B cell (primary cell): ENCODE measurements at regions not wholly inside any gene's neighbourhood (a gene's known extent, or its start where the extent isn't known, plus 50 kb on each side); places are given as distances from the start of the nearest gene placed in this dataset.

ENCODE experiments used
- EZH2 ChIP-seq: IDR thresholded peaks from 2 replicates; pipeline ENCODE4 v1.6.1; 2012; ENCODE audit warnings: borderline replicate concordance, low read depth, mild to moderate bottlenecking, moderate library complexity, low read length; ENCODE audit not compliant: insufficient read depth, poor library complexity, severe bottlenecking
- TF ChIP-seq, protein P1 (sequence below): fragments of 200-600 bp; IDR thresholded peaks from one replicate; pipeline ENCODE4 v1.8.0; 2022; ENCODE audit warnings: antibody characterized with exemption, mild to moderate bottlenecking

DNA sequence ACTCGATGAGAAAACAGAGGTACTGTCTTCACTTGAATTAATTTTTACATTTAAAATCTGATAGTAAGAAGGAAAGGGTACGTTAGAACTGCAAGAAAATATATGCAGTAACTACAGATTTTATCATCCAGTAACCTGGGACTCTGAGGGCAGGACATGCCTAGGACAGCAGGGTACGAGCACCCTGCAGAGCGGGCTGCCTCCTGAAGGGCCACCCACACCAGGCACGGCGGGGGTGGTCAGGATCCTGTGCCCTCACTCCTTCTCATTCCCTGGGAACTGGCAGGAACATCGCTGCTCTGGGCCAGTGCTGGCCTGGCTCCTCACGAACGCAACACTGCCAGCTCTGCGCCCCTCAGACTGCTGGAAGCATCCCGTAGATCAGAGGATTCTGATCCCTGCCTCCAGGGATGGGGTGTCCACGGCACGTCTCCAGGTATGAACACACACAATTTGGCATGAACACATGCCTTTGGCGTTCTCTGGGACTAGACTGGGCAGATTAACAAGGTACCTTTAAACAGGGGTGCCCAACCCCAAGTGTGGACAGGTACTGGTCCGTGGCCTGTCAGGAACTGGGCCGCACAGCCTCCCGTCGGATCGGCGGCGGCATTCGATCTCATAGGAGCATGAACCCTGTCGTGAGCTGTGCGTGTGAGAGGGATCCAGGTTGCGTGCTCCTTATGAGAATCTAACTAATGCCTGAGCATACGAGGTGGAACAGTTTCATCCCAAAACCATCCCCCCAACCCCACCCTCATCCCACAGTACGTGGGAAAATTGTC lies 99.3 kb upstream of the FAM20C start:
- TF ChIP-seq, protein P1, sequence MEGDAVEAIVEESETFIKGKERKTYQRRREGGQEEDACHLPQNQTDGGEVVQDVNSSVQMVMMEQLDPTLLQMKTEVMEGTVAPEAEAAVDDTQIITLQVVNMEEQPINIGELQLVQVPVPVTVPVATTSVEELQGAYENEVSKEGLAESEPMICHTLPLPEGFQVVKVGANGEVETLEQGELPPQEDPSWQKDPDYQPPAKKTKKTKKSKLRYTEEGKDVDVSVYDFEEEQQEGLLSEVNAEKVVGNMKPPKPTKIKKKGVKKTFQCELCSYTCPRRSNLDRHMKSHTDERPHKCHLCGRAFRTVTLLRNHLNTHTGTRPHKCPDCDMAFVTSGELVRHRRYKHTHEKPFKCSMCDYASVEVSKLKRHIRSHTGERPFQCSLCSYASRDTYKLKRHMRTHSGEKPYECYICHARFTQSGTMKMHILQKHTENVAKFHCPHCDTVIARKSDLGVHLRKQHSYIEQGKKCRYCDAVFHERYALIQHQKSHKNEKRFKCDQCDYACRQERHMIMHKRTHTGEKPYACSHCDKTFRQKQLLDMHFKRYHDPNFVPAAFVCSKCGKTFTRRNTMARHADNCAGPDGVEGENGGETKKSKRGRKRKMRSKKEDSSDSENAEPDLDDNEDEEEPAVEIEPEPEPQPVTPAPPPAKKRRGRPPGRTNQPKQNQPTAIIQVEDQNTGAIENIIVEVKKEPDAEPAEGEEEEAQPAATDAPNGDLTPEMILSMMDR = no peak
- no peak for TF ChIP-seq EZH2
